ENCODE measurements at regions not wholly inside any gene's neighbourhood (a gene's known extent, or its start where the extent isn't known, plus 50 kb on each side); places are given as distances from the start of the nearest gene placed in this dataset.

GRCh38 chr14:98786456-98786855, 485.5 kb downstream of the BCL11B start:
- POLR2A ChIA-PET = no interaction called here
- DNase-seq (ENCODE audit: low spot score) (no peak), ATAC-seq (no peak)
- Mint-ChIP-seq H3K36me3 (no peaks in the 10 kb centered on the region; the same call in 1 of the 2 replicates), H3K9me3 (peaks cover 25% of the 10 kb centered on the region), H3K4me1 (no peaks in the 10 kb centered on the region), H3K4me3 (no peak overlapping the region), H3K27ac (no peak overlapping the region), H3K27me3 (ENCODE audit: low read depth) (peaks cover 3% of the 10 kb centered on the region; the same call in 1 of the 2 replicates)
- TF ChIP-seq, protein P1, sequence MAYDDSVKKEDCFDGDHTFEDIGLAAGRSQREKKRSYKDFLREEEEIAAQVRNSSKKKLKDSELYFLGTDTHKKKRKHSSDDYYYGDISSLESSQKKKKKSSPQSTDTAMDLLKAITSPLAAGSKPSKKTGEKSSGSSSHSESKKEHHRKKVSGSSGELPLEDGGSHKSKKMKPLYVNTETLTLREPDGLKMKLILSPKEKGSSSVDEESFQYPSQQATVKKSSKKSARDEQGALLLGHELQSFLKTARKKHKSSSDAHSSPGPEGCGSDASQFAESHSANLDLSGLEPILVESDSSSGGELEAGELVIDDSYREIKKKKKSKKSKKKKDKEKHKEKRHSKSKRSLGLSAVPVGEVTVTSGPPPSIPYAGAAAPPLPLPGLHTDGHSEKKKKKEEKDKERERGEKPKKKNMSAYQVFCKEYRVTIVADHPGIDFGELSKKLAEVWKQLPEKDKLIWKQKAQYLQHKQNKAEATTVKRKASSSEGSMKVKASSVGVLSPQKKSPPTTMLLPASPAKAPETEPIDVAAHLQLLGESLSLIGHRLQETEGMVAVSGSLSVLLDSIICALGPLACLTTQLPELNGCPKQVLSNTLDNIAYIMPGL (CRISPR knock-in tag; IDR thresholded peaks at IDR 0.05) = no peak
- no peak for TF ChIP-seq IRF1 (CRISPR knock-in tag; IDR thresholded peaks at IDR 0.05)
- no peak for TF ChIP-seq NFYB (CRISPR knock-in tag; conservative IDR thresholded peaks at IDR 0.05; ENCODE audit: low read depth)
- no peak for TF ChIP-seq SMAD3 (CRISPR knock-in tag; IDR thresholded peaks at IDR 0.05; ENCODE audit: borderline replicate concordance)
- no peak for TF ChIP-seq ZNF317 (CRISPR knock-in tag; IDR thresholded peaks at IDR 0.05; ENCODE audit: borderline replicate concordance, low read depth)
- TF ChIP-seq, protein P2, sequence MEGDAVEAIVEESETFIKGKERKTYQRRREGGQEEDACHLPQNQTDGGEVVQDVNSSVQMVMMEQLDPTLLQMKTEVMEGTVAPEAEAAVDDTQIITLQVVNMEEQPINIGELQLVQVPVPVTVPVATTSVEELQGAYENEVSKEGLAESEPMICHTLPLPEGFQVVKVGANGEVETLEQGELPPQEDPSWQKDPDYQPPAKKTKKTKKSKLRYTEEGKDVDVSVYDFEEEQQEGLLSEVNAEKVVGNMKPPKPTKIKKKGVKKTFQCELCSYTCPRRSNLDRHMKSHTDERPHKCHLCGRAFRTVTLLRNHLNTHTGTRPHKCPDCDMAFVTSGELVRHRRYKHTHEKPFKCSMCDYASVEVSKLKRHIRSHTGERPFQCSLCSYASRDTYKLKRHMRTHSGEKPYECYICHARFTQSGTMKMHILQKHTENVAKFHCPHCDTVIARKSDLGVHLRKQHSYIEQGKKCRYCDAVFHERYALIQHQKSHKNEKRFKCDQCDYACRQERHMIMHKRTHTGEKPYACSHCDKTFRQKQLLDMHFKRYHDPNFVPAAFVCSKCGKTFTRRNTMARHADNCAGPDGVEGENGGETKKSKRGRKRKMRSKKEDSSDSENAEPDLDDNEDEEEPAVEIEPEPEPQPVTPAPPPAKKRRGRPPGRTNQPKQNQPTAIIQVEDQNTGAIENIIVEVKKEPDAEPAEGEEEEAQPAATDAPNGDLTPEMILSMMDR (IDR thresholded peaks at IDR 0.05) = no peak
- TF ChIP-seq KAT7 (CRISPR knock-in tag; IDR thresholded peaks at IDR 0.05; ENCODE audit: borderline replicate concordance) = no peak
- no peak for TF ChIP-seq GRHL2 (CRISPR knock-in tag; IDR thresholded peaks at IDR 0.05; ENCODE audit: insufficient replicate concordance, severe bottlenecking)
- TF ChIP-seq ZNF281 (CRISPR knock-in tag; IDR thresholded peaks at IDR 0.05) = no peak
- TF ChIP-seq, protein P3, sequence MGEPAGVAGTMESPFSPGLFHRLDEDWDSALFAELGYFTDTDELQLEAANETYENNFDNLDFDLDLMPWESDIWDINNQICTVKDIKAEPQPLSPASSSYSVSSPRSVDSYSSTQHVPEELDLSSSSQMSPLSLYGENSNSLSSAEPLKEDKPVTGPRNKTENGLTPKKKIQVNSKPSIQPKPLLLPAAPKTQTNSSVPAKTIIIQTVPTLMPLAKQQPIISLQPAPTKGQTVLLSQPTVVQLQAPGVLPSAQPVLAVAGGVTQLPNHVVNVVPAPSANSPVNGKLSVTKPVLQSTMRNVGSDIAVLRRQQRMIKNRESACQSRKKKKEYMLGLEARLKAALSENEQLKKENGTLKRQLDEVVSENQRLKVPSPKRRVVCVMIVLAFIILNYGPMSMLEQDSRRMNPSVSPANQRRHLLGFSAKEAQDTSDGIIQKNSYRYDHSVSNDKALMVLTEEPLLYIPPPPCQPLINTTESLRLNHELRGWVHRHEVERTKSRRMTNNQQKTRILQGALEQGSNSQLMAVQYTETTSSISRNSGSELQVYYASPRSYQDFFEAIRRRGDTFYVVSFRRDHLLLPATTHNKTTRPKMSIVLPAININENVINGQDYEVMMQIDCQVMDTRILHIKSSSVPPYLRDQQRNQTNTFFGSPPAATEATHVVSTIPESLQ (CRISPR knock-in tag; IDR thresholded peaks at IDR 0.05) = no peak
- TF ChIP-seq, protein P4, sequence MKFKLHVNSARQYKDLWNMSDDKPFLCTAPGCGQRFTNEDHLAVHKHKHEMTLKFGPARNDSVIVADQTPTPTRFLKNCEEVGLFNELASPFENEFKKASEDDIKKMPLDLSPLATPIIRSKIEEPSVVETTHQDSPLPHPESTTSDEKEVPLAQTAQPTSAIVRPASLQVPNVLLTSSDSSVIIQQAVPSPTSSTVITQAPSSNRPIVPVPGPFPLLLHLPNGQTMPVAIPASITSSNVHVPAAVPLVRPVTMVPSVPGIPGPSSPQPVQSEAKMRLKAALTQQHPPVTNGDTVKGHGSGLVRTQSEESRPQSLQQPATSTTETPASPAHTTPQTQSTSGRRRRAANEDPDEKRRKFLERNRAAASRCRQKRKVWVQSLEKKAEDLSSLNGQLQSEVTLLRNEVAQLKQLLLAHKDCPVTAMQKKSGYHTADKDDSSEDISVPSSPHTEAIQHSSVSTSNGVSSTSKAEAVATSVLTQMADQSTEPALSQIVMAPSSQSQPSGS (CRISPR knock-in tag; IDR thresholded peaks at IDR 0.05; ENCODE audit: borderline replicate concordance, low read depth) = no peak
- no peak for TF ChIP-seq MLX (CRISPR knock-in tag; IDR thresholded peaks at IDR 0.05)
- TF ChIP-seq E2F1 (CRISPR knock-in tag; IDR thresholded peaks at IDR 0.05) = no peak
- no peak for TF ChIP-seq ZNF121 (CRISPR knock-in tag; IDR thresholded peaks at IDR 0.05)
- CTCF ChIA-PET = no interaction called here

Measured in WTC11 (cell line).